Muscle layer of duodenum (tissue), 2 donors: ENCODE measurements at regions not wholly inside any gene's neighbourhood (a gene's known extent, or its start where the extent isn't known, plus 50 kb on each side); places are given as distances from the start of the nearest gene placed in this dataset.
"Not testable (repeated sequence)": the region's sequence is repeated elsewhere in the genome, so short reads cannot be mapped to it uniquely, and the experiment has no call there.

ENCODE experiments used
- H3K27ac ChIP-seq: one replicate; pipeline ENCODE4 v1.7.0; 2013; ENCODE audit warnings: mild to moderate bottlenecking, low read length
- H3K27me3 ChIP-seq: one replicate; pipeline ENCODE4 v1.7.0; 2013; ENCODE audit warnings: low read depth, mild to moderate bottlenecking, control low read depth, low read length
- H3K36me3 ChIP-seq, 2 donors: one replicate each; pipeline ENCODE4 v1.7.0; 2013; ENCODE audit warnings: low read length in 2 of 2, control low read depth in 1 of 2, mild to moderate bottlenecking in 1 of 2; ENCODE audit not compliant: insufficient read depth in 2 of 2, control insufficient read depth in 1 of 2
- H3K4me1 ChIP-seq, 2 donors: one replicate each; pipeline ENCODE4 v1.7.0; 2013; ENCODE audit warnings: low read length in 2 of 2, mild to moderate bottlenecking in 2 of 2, control low read depth in 1 of 2, moderate library complexity in 1 of 2; ENCODE audit not compliant: insufficient read depth in 2 of 2, control insufficient read depth in 1 of 2
- H3K4me3 ChIP-seq, 2 donors: one replicate each; pipeline ENCODE4 v1.7.0; 2013; ENCODE audit warnings: low read length in 2 of 2, low read depth in 1 of 2, mild to moderate bottlenecking in 1 of 2
- H3K9me3 ChIP-seq, 2 donors: one replicate each; pipeline ENCODE4 v1.7.0; 2013; ENCODE audit warnings: low read length in 2 of 2, control low read depth in 1 of 2, mild to moderate bottlenecking in 1 of 2; ENCODE audit not compliant: control insufficient read depth in 1 of 2
- donor health status: healthy.

- H3K4me3 ChIP-seq, H3K27me3 ChIP-seq, H3K27ac ChIP-seq, H3K36me3 ChIP-seq, H3K4me1 ChIP-seq, H3K9me3 ChIP-seq: not testable (repeated sequence)
These were observed 334.4 kb downstream of the GOLGA6L6 start for GRCh38 chr15:20207198-20207597.

- not testable (repeated sequence) for H3K4me3 ChIP-seq, H3K9me3 ChIP-seq, H3K4me1 ChIP-seq, H3K27me3 ChIP-seq, H3K27ac ChIP-seq, H3K36me3 ChIP-seq
These were observed 337.3 kb downstream of the GOLGA6L6 start for GRCh38 chr15:20204177-20204866.

GRCh38 chr15:20203649-20204150 lies 337.9 kb downstream of the GOLGA6L6 start:
- not testable (repeated sequence) for H3K27ac ChIP-seq, H3K27me3 ChIP-seq, H3K9me3 ChIP-seq, H3K36me3 ChIP-seq, H3K4me1 ChIP-seq, H3K4me3 ChIP-seq

- H3K4me3 ChIP-seq, H3K36me3 ChIP-seq, H3K27ac ChIP-seq, H3K27me3 ChIP-seq, H3K9me3 ChIP-seq, H3K4me1 ChIP-seq: not testable (repeated sequence)
These were observed 346.9 kb downstream of the GOLGA6L6 start for GRCh38 chr15:20194591-20195198.

- H3K36me3 ChIP-seq, H3K4me1 ChIP-seq, H3K4me3 ChIP-seq, H3K9me3 ChIP-seq, H3K27ac ChIP-seq, H3K27me3 ChIP-seq: not testable (repeated sequence)
These were observed 348.3 kb downstream of the GOLGA6L6 start for GRCh38 chr15:20192982-20193929.

- not testable (repeated sequence) for H3K27ac ChIP-seq, H3K36me3 ChIP-seq, H3K27me3 ChIP-seq
These were observed 350.0 kb downstream of the GOLGA6L6 start for GRCh38 chr15:20191508-20192125.

GRCh38 chr15:20188611-20189010 lies 353.0 kb downstream of the GOLGA6L6 start:
- not testable (repeated sequence) for H3K4me3 ChIP-seq, H3K9me3 ChIP-seq, H3K27me3 ChIP-seq, H3K4me1 ChIP-seq, H3K27ac ChIP-seq, H3K36me3 ChIP-seq

More at GRCh38 chr15:20191508-20192125, 350.0 kb downstream of the GOLGA6L6 start:
- not testable (repeated sequence) for H3K4me1 ChIP-seq, H3K9me3 ChIP-seq, H3K4me3 ChIP-seq

- H3K36me3 ChIP-seq, H3K4me1 ChIP-seq, H3K27ac ChIP-seq, H3K27me3 ChIP-seq, H3K9me3 ChIP-seq, H3K4me3 ChIP-seq: not testable (repeated sequence)
These were observed 353.9 kb downstream of the GOLGA6L6 start for GRCh38 chr15:20187370-20188355.

- H3K27ac ChIP-seq, H3K4me1 ChIP-seq, H3K9me3 ChIP-seq, H3K4me3 ChIP-seq, H3K27me3 ChIP-seq, H3K36me3 ChIP-seq: not testable (repeated sequence)
These were observed 356.7 kb downstream of the GOLGA6L6 start for GRCh38 chr15:20184879-20185278.

- H3K9me3 ChIP-seq, H3K27ac ChIP-seq, H3K4me1 ChIP-seq, H3K4me3 ChIP-seq, H3K36me3 ChIP-seq, H3K27me3 ChIP-seq: not testable (repeated sequence)
These were observed 373.4 kb downstream of the GOLGA6L6 start for GRCh38 chr15:20168221-20168620.
